SK-N-MC (cell line): ENCODE measurements at regions not wholly inside any gene's neighbourhood (a gene's known extent, or its start where the extent isn't known, plus 50 kb on each side); places are given as distances from the start of the nearest gene placed in this dataset.

Source experiments
- EZH2 ChIP-seq: fragments of 200-600 bp; sonication (generic); IDR thresholded peaks from one replicate; pipeline ENCODE4 v1.6.1; 2017; ENCODE audit warnings: antibody characterized with exemption
- FOXP2 ChIP-seq: optimal IDR thresholded peaks from 2 replicates; pipeline ENCODE3; 2011; ENCODE audit warnings: mild to moderate bottlenecking, moderate library complexity; ENCODE audit not compliant: insufficient read depth; ENCODE audit errors: extremely low read length, control extremely low read depth
- POLR2AphosphoS5 ChIP-seq: IDR thresholded peaks from 2 replicates; pipeline ENCODE4 v1.6.1; 2012; ENCODE audit warnings: mild to moderate bottlenecking, low read depth, low read length, borderline replicate concordance

- TF ChIP-seq POLR2AphosphoS5 (no peak), EZH2 (no peak), FOXP2 (no peak)
These were observed 90.9 kb upstream of the ZNF280D start for GRCh38 chr15:56824175-56824574.
